ENCODE measurements at regions not wholly inside any gene's neighbourhood (a gene's known extent, or its start where the extent isn't known, plus 50 kb on each side); places are given as distances from the start of the nearest gene placed in this dataset.

GRCh38 chr1:59225594-59226316 lies 71.1 kb upstream of the FGGY start:
- DNase-seq, result no peak

- peak; percentile 30 for DNase-seq
These were observed 67.8 kb upstream of the FGGY start for GRCh38 chr1:59229138-59229537.

- DNase-seq, result no peak
These were observed 66.3 kb upstream of the FGGY start for GRCh38 chr1:59230622-59231021.

GRCh38 chr1:59232216-59232615 lies 64.7 kb upstream of the FGGY start:
- peak; percentile 12 for DNase-seq

GRCh38 chr1:59233444-59233843 lies 63.5 kb upstream of the FGGY start:
- DNase-seq, result no peak

DNA sequence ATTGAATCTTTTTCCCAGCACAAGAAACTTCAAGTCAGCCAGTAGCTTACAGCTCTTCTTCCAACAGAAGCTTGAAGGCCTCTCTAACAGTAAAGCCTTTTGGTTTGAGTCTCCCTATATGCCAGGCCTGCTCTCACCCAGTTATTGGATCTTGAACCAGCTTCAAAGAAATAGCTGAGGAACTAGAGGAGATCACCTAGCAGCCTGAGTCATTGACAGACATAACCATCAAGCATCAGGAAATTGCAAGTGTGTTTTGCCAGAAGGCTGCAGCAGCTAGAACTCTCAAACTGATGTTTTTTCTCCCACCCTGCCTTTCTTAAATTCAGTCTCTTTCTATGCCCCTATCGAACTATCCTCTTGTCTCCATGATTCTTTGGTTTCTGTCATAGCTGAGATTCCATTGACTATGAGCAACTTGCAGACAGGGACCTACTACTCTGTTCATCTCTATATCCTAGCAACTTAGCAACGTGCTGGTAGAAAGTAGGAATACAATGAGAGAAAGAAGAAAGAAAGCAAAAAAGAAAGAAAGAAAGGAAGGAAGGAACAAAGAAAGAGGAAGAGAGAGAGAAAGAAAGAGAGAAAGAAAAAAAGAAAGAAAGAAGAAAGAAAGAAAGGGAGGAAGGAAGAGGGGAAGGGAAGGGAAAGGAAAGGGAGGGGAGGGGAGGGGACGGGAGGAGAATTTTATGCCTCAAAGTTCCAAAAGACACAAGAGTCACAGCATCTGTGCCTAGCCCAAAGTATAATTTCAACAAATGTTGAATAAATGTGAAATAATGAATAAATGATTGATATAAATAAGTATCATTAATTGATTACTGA lies 60.0 kb upstream of the FGGY start:
- DNase-seq, result no peak

DNA sequence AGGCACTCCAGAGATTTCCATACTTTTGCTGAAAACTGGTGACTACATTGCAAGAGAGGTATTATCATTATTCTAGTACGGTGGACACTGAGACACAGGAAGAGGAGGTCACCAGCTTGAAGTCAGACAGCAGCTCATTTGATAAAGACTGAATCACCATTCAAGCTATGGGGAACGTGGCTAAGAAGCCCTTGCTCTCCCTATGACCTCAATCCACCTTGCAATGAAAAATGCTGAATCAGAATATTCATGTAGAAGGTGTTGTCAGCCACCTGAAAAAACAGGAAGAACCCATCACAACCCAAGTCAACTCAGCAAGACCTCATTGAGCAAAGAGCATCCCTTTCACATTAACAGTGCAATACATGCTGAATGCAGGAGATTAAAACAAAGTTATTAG lies 59.0 kb upstream of the FGGY start:
- DNase-seq, result no peak

DNA sequence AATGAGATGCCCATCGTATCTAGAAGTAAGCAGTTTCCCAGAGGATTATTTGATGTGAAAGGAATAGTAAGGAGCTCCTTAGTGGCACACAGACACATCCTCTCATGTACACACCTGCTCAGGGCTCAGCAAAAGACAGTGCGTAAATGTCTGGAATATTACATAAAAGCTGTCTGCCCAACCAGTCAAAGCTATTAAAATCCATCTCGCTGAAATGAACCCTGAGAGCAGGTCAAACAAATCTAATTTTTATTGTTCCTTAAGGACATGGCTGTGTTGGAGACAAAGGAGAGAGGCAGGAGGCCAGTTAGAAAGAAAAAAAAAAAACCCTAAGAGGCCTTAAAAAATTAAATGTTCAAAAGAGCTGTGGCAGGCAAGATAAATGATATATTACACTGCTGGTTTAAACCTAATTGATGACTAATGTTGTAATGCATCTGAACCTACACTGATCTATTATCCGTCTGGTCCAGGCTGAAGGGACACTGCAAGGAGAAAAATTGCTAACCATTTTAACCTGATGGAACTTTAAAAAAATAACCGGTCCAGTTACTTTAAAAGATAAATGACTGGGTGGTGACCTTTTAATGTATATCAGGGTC lies 58.5 kb upstream of the FGGY start:
- DNase-seq, result no peak

GRCh38 chr1:59238993-59239392 lies 57.9 kb upstream of the FGGY start:
- DNase-seq, result no peak

DNA sequence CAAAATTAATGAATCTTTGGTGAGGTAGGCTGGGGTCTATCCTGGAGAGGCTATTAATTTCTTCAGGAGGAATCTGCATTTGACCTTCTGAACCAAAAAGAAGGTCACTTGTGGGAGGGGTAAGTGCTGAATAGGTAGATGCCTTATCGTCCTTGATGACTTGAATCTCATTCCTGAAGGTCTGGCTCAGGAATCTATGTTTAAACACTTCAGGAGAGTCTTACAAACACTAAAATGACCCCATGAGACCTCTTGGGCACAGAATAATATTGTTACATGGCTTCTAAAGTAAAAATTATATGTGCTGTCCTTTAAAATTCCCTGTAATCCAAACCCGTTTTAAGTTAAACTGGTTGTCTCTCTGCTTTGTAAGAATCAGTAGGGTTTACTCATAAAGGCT lies 55.0 kb upstream of the FGGY start:
- no peak for DNase-seq

DNA sequence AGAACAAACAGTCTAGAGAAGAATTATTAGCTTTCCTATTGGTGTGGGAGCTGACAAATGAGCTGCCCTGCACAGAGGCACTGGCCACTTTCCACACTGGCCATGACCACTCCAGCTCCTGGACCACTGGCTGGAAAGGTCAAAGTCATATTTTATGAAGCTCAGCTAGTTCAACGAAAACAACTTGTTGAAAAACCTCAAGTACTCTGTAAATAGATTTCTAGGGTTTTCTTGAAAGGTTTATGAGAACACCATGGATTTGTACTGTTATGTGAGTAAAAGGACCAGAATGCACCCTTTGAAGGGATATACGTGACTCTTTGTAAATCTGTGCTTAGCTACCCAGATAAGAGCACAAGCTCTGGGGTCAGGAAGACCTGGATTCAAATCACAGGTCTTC lies 54.5 kb upstream of the FGGY start:
- no peak for DNase-seq

GRCh38 chr1:59243550-59243949 lies 53.3 kb upstream of the FGGY start:
- peak; percentile 72 for DNase-seq

GRCh38 chr1:59243978-59244377 lies 52.9 kb upstream of the FGGY start:
- DNase-seq, result no peak

- no peak for DNase-seq
These were observed 52.0 kb upstream of the FGGY start for GRCh38 chr1:59244891-59245290.

All from NCI-H2171 treated with DMSO at 0.1 percent for 48 hours (cell line).